ENCODE measurements at regions not wholly inside any gene's neighbourhood (a gene's known extent, or its start where the extent isn't known, plus 50 kb on each side); places are given as distances from the start of the nearest gene placed in this dataset.

DNA sequence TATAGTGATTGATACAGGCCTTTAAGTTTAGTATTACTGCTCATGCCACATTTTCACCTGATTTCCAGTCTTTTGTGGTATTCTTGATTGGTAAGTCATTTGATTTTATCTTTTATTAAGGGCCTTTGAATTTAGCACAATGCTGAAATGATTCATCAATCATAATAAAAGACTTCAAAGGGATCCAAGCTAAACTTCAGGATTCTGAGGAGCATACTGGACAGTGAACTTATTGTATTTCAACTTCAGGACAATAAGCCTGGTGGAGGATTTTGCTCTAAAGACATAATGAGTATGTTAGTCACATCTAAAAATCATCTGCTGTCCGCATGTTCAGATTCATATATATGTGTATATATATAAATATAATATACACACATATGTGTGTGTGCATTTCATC, 233.3 kb downstream of the SETD4 start:
- peaks cover 0 to 5% of the 10 kb centered on the region in 2 donors for H3K27me3 ChIP-seq (ENCODE audit: control insufficient read depth in 1 of 2, insufficient read depth in 2 of 2, low read length in 2 of 2)
- no peak overlapping the region for H3K4me3 ChIP-seq (ENCODE audit: low read length in 2 of 2)
- H3K9me3 ChIP-seq (ENCODE audit: control insufficient read depth in 2 of 2, low read length in 2 of 2), result no peaks in the 10 kb centered on the region
- H3K4me1 ChIP-seq (ENCODE audit: control insufficient read depth, insufficient read depth, low read length), result no peaks in the 10 kb centered on the region
- no peaks in the 10 kb centered on the region for H3K36me3 ChIP-seq (ENCODE audit: control insufficient read depth in 2 of 2, insufficient read depth in 2 of 2, low read length in 2 of 2)
- H3K9ac ChIP-seq (ENCODE audit: low read length in 2 of 2), result no peak overlapping the region
- H3K27ac ChIP-seq (ENCODE audit: low read length), result no peak overlapping the region

GRCh38 chr21:35825370-35826353, 234.7 kb downstream of the SETD4 start:
- H3K27me3 ChIP-seq (ENCODE audit: control insufficient read depth in 1 of 2, insufficient read depth in 2 of 2, low read length in 2 of 2), result peaks cover 0 to 5% of the 10 kb centered on the region in 2 donors
- no peak overlapping the region for H3K27ac ChIP-seq (ENCODE audit: low read length)
- no peaks in the 10 kb centered on the region for H3K9me3 ChIP-seq (ENCODE audit: control insufficient read depth in 2 of 2, low read length in 2 of 2)
- no peak overlapping the region for H3K4me3 ChIP-seq (ENCODE audit: low read length in 2 of 2)
- H3K4me1 ChIP-seq (ENCODE audit: control insufficient read depth, insufficient read depth, low read length), result no peaks in the 10 kb centered on the region
- H3K36me3 ChIP-seq (ENCODE audit: control insufficient read depth in 2 of 2, insufficient read depth in 2 of 2, low read length in 2 of 2), result no peaks in the 10 kb centered on the region
- no peak overlapping the region for H3K9ac ChIP-seq (ENCODE audit: low read length in 2 of 2)

- H3K9me3 ChIP-seq (ENCODE audit: control insufficient read depth in 2 of 2, low read length in 2 of 2), result no peaks in the 10 kb centered on the region
- H3K9ac ChIP-seq (ENCODE audit: low read length in 2 of 2), result no peak overlapping the region
- H3K4me3 ChIP-seq (ENCODE audit: low read length in 2 of 2), result no peak overlapping the region
- peaks cover 0 to 4% of the 10 kb centered on the region in 2 donors for H3K27me3 ChIP-seq (ENCODE audit: control insufficient read depth in 1 of 2, insufficient read depth in 2 of 2, low read length in 2 of 2)
- no peaks in the 10 kb centered on the region for H3K4me1 ChIP-seq (ENCODE audit: control insufficient read depth, insufficient read depth, low read length)
- H3K27ac ChIP-seq (ENCODE audit: low read length), result no peak overlapping the region
- no peaks in the 10 kb centered on the region for H3K36me3 ChIP-seq (ENCODE audit: control insufficient read depth in 2 of 2, insufficient read depth in 2 of 2, low read length in 2 of 2)
Observed at GRCh38 chr21:35824136-35824535, 236.2 kb downstream of the SETD4 start.

GRCh38 chr21:35819134-35819533, 241.2 kb downstream of the SETD4 start:
- Histone ChIP-seq H3K9me3 (ENCODE audit: control insufficient read depth in 2 of 2, low read length in 2 of 2) (no peaks in the 10 kb centered on the region), H3K27me3 (ENCODE audit: control insufficient read depth in 1 of 2, insufficient read depth in 2 of 2, low read length in 2 of 2) (no peaks in the 10 kb centered on the region), H3K4me3 (ENCODE audit: low read length in 2 of 2) (no peak overlapping the region), H3K4me1 (ENCODE audit: control insufficient read depth, insufficient read depth, low read length) (no peaks in the 10 kb centered on the region), H3K27ac (ENCODE audit: low read length) (no peak overlapping the region), H3K9ac (ENCODE audit: low read length in 2 of 2) (no peak overlapping the region), H3K36me3 (ENCODE audit: control insufficient read depth in 2 of 2, insufficient read depth in 2 of 2, low read length in 2 of 2) (no peaks in the 10 kb centered on the region)

DNA sequence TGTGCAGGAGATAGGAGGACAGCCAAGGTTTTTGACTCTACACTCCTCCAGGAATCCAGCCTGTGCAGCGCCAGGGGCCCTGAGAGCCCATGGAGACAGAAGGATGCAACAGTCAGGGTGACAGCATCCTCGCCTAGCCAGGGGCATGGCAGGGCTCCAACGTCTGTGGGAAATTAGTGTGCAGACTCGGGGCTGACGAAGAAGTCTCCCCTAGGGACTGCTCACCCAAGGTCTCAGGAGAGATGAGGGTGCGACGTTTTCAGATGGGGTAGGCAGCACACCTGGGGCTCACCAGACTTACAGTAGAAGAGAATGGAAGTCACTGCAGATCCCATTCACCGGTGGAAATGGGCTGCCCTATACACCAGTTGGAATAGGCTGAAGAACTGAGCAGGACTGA, 241.7 kb downstream of the SETD4 start:
- Histone ChIP-seq H3K27ac (ENCODE audit: low read length) (no peak overlapping the region), H3K27me3 (ENCODE audit: control insufficient read depth in 1 of 2, insufficient read depth in 2 of 2, low read length in 2 of 2) (no peaks in the 10 kb centered on the region), H3K4me3 (ENCODE audit: low read length in 2 of 2) (no peak overlapping the region), H3K9ac (ENCODE audit: low read length in 2 of 2) (no peak overlapping the region), H3K36me3 (ENCODE audit: control insufficient read depth in 2 of 2, insufficient read depth in 2 of 2, low read length in 2 of 2) (no peaks in the 10 kb centered on the region), H3K4me1 (ENCODE audit: control insufficient read depth, insufficient read depth, low read length) (no peaks in the 10 kb centered on the region), H3K9me3 (ENCODE audit: control insufficient read depth in 2 of 2, low read length in 2 of 2) (no peaks in the 10 kb centered on the region)

- no peak overlapping the region for H3K9ac ChIP-seq (ENCODE audit: low read length in 2 of 2)
- H3K36me3 ChIP-seq (ENCODE audit: control insufficient read depth in 2 of 2, insufficient read depth in 2 of 2, low read length in 2 of 2), result no peaks in the 10 kb centered on the region
- H3K4me1 ChIP-seq (ENCODE audit: control insufficient read depth, insufficient read depth, low read length), result no peaks in the 10 kb centered on the region
- H3K9me3 ChIP-seq (ENCODE audit: control insufficient read depth in 2 of 2, low read length in 2 of 2), result no peaks in the 10 kb centered on the region
- no peaks in the 10 kb centered on the region for H3K27me3 ChIP-seq (ENCODE audit: control insufficient read depth in 1 of 2, insufficient read depth in 2 of 2, low read length in 2 of 2)
- no peak overlapping the region for H3K27ac ChIP-seq (ENCODE audit: low read length)
- H3K4me3 ChIP-seq (ENCODE audit: low read length in 2 of 2), result no peak overlapping the region
Observed at GRCh38 chr21:35814858-35815619, 245.3 kb downstream of the SETD4 start.

DNA sequence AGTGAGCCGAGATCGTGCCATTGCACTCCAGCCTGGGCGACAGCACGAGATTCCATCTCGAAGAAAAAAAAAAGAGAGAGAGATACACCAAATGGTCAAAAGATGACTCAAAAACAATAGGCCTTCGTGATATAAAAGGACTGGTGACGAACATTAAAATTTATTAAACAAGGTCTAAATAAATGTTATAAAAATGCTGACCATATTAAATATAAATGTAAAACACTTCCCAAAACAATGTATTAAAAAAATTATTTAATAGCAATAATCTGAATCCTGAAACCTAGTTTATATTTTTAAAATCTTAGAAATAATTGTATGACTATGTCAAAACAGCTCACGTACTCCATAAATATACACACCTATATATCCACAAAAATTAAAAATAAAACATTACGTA, 247.6 kb downstream of the SETD4 start:
- H3K36me3 ChIP-seq (ENCODE audit: control insufficient read depth in 2 of 2, insufficient read depth in 2 of 2, low read length in 2 of 2), result no peaks in the 10 kb centered on the region
- no peaks in the 10 kb centered on the region for H3K27me3 ChIP-seq (ENCODE audit: control insufficient read depth in 1 of 2, insufficient read depth in 2 of 2, low read length in 2 of 2)
- no peak overlapping the region for H3K9ac ChIP-seq (ENCODE audit: low read length in 2 of 2)
- no peaks in the 10 kb centered on the region for H3K9me3 ChIP-seq (ENCODE audit: control insufficient read depth in 2 of 2, low read length in 2 of 2)
- H3K4me1 ChIP-seq (ENCODE audit: control insufficient read depth, insufficient read depth, low read length), result no peaks in the 10 kb centered on the region
- no peak overlapping the region for H3K27ac ChIP-seq (ENCODE audit: low read length)
- H3K4me3 ChIP-seq (ENCODE audit: low read length in 2 of 2), result no peak overlapping the region

GRCh38 chr21:35811191-35811806, 249.0 kb downstream of the SETD4 start:
- no peak overlapping the region for H3K9ac ChIP-seq (ENCODE audit: low read length in 2 of 2)
- H3K36me3 ChIP-seq (ENCODE audit: control insufficient read depth in 2 of 2, insufficient read depth in 2 of 2, low read length in 2 of 2), result no peaks in the 10 kb centered on the region
- H3K4me3 ChIP-seq (ENCODE audit: low read length in 2 of 2), result no peak overlapping the region
- no peaks in the 10 kb centered on the region for H3K9me3 ChIP-seq (ENCODE audit: control insufficient read depth in 2 of 2, low read length in 2 of 2)
- H3K4me1 ChIP-seq (ENCODE audit: control insufficient read depth, insufficient read depth, low read length), result no peaks in the 10 kb centered on the region
- H3K27ac ChIP-seq (ENCODE audit: low read length), result no peak overlapping the region
- H3K27me3 ChIP-seq (ENCODE audit: control insufficient read depth in 1 of 2, insufficient read depth in 2 of 2, low read length in 2 of 2), result no peaks in the 10 kb centered on the region

DNA sequence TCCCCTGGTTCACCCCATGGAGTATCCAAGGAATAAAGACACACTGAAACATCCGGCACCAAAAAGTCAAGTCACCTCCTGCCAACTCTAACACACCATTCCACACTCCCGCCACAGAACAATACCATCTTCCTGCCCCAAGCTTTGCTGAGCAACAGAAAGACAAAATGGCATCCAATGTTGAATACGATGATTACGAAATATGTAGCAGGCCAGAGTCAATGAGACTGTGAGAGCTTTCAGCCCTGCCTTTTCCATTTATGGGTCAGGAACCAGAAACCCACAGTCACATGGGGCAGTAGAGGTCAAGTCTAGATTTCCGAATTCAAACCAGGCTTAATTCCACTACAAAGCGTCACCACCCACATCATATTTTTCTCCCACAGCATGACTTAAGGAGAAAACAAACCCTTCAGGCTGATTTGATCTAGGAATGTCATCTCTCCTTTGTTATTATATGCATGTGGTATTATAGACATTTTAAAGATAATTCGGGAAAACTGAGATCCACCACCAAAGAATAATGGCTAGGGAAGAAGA, 249.8 kb downstream of the SETD4 start:
- H3K36me3 ChIP-seq (ENCODE audit: control insufficient read depth in 2 of 2, insufficient read depth in 2 of 2, low read length in 2 of 2), result no peaks in the 10 kb centered on the region
- no peaks in the 10 kb centered on the region for H3K9me3 ChIP-seq (ENCODE audit: control insufficient read depth in 2 of 2, low read length in 2 of 2)

GRCh38 chr21:35801391-35801790, 258.9 kb downstream of the SETD4 start:
- no peaks in the 10 kb centered on the region for H3K9me3 ChIP-seq (ENCODE audit: control insufficient read depth in 2 of 2, low read length in 2 of 2)
- no peaks in the 10 kb centered on the region for H3K4me1 ChIP-seq (ENCODE audit: control insufficient read depth, insufficient read depth, low read length)
- no peaks in the 10 kb centered on the region for H3K36me3 ChIP-seq (ENCODE audit: control insufficient read depth in 2 of 2, insufficient read depth in 2 of 2, low read length in 2 of 2)
- H3K27ac ChIP-seq (ENCODE audit: low read length), result no peak overlapping the region
- H3K4me3 ChIP-seq (ENCODE audit: low read length in 2 of 2), result no peak overlapping the region
- no peak overlapping the region for H3K9ac ChIP-seq (ENCODE audit: low read length in 2 of 2)
- H3K27me3 ChIP-seq (ENCODE audit: control insufficient read depth in 1 of 2, insufficient read depth in 2 of 2, low read length in 2 of 2), result peaks cover 0 to 2% of the 10 kb centered on the region in 2 donors

More for the DNA sequence above, 249.8 kb downstream of the SETD4 start:
- H3K9ac ChIP-seq (ENCODE audit: low read length in 2 of 2), result no peak overlapping the region
- H3K27ac ChIP-seq (ENCODE audit: low read length), result no peak overlapping the region
- no peaks in the 10 kb centered on the region for H3K4me1 ChIP-seq (ENCODE audit: control insufficient read depth, insufficient read depth, low read length)
- H3K4me3 ChIP-seq (ENCODE audit: low read length in 2 of 2), result no peak overlapping the region
- no peaks in the 10 kb centered on the region for H3K27me3 ChIP-seq (ENCODE audit: control insufficient read depth in 1 of 2, insufficient read depth in 2 of 2, low read length in 2 of 2)
